HCT116 (cell line): ENCODE measurements at regions not wholly inside any gene's neighbourhood (a gene's known extent, or its start where the extent isn't known, plus 50 kb on each side); places are given as distances from the start of the nearest gene placed in this dataset.

Experiments used
- ATAC-seq: fragments of 200-7000 bp; cut with Tn5 transposase; 2 replicates; pipeline ENCODE4 v1.9.1; 2020; ENCODE audit warnings: mild to moderate bottlenecking, moderate library complexity
- BruUV-seq: library from RNA; stranded (reverse); fragments of 400-500 nt; replicated peaks from 2 replicates; lab custom pipeline; 2021; lab: Mats Ljungman, UMichigan
- CTCF ChIA-PET: fragments of 300-600 bp; sonication (Branson Sonifier 250); formaldehyde crosslinking; loops from one replicate; lab custom pipeline; 2021; ENCODE audit warnings: antibody characterized with exemption; lab: Charles Lee
- POLR2A ChIA-PET: fragments of 300-600, 350-600 bp; sonication (Branson Sonifier 250); formaldehyde crosslinking; loops from one replicate; lab custom pipeline; 2021; ENCODE audit warnings: antibody characterized with exemption; lab: Charles Lee
- RAD21 ChIA-PET, 2 experiments: fragments of 300-600 bp; sonication (Branson Sonifier 250); formaldehyde crosslinking; loops; one replicate each; lab custom pipeline; 2023; ENCODE audit warnings: low total read pairs in 2 of 2; ENCODE audit not compliant: uncharacterized antibody in 2 of 2, unreplicated experiment in 2 of 2, low non-redundant PET in 1 of 2; lab: Charles Lee
- DNase-seq: peaks from one replicate; pipeline ENCODE4 v3.0.0-alpha.2; 2010; ENCODE audit warnings: low read depth, low spot score
- H2AFZ ChIP-seq: fragments of 200-600 bp; shearing (Covaris generic), sonication (generic); 2 replicates; pipeline ENCODE4 v1.6.1; 2017; ENCODE audit warnings: low read depth, mixed run types, mixed read lengths, antibody characterized with exemption, low read length; ENCODE audit not compliant: poor library complexity, severe bottlenecking
- H3K27ac ChIP-seq: 2 replicates; pipeline ENCODE4 v1.5.1; 2012; ENCODE audit warnings: low read depth, low read length
- H3K27me3 ChIP-seq: fragments of 200-600 bp; sonication (generic); 2 replicates; pipeline ENCODE4 v1.6.1; 2016; ENCODE audit warnings: mixed run types, low read length, mixed read lengths; ENCODE audit not compliant: insufficient read depth
- H3K36me3 ChIP-seq, 2 experiments: fragments of 200-500 bp in 1 of 2; fragments of 200-600 bp in 1 of 2; sonication (Bioruptor generic) in 1 of 2; sonication (generic) in 1 of 2; 2 replicates each; pipeline versions ENCODE4 v1.5.1 to v1.6.1; 2014 to 2016; ENCODE audit warnings: low read length in 2 of 2, inconsistent platforms in 1 of 2, mixed read lengths in 1 of 2, mixed run types in 1 of 2; ENCODE audit not compliant: insufficient read depth in 2 of 2, control insufficient read depth in 1 of 2
- H3K4me1 ChIP-seq, 2 experiments: fragments of 200-600 bp in 1 of 2; sonication (generic) in 1 of 2; 2 replicates each; pipeline versions ENCODE4 v1.5.1 to v1.6.1; 2012 to 2017; ENCODE audit warnings: low read length in 2 of 2, inconsistent platforms in 1 of 2, mild to moderate bottlenecking in 1 of 2, mixed read lengths in 1 of 2, mixed run types in 1 of 2, moderate library complexity in 1 of 2; ENCODE audit not compliant: insufficient read depth in 2 of 2, control insufficient read depth in 1 of 2
- H3K4me2 ChIP-seq: fragments of 200-600 bp; sonication (generic); 2 replicates; pipeline ENCODE4 v1.6.1; 2017; ENCODE audit warnings: mixed run types, low read length, mixed read lengths
- H3K4me3 ChIP-seq, 2 experiments: fragments of 200-600 bp in 1 of 2; sonication (generic) in 1 of 2; replicated peaks in 1 of 2; 2 replicates each; pipeline ENCODE4 v1.5.1; 2011 to 2016; ENCODE audit warnings: low read length in 2 of 2, control low read depth in 1 of 2, low read depth in 1 of 2, mild to moderate bottlenecking in 1 of 2, mixed read lengths in 1 of 2, mixed run types in 1 of 2
- H3K79me2 ChIP-seq: fragments of 200-600 bp; sonication (generic); 2 replicates; pipeline ENCODE4 v1.6.1; 2017; ENCODE audit warnings: mild to moderate bottlenecking, mixed run types, low read length, moderate library complexity, mixed read lengths; ENCODE audit not compliant: insufficient read depth
- H3K9ac ChIP-seq: fragments of 200-600 bp; sonication (generic); 2 replicates; pipeline ENCODE4 v1.6.1; 2016; ENCODE audit warnings: low read length, mixed read lengths
- H3K9me2 ChIP-seq: fragments of 200-600 bp; sonication (generic), shearing (Covaris generic); 2 replicates; pipeline ENCODE4 v1.6.1; 2017; ENCODE audit warnings: mixed run types, mild to moderate bottlenecking, moderate library complexity; ENCODE audit not compliant: insufficient read depth
- H3K9me3 ChIP-seq, 2 experiments: fragments of 200-500 bp in 1 of 2; fragments of 200-600 bp in 1 of 2; sonication (Bioruptor generic) in 1 of 2; sonication (generic) in 1 of 2; 2 replicates each; pipeline ENCODE4 v1.6.1; 2014 to 2017; ENCODE audit warnings: low read length in 2 of 2, mixed read lengths in 2 of 2, inconsistent platforms in 1 of 2, low read depth in 1 of 2, mild to moderate bottlenecking in 1 of 2, mixed run types in 1 of 2, moderate library complexity in 1 of 2; ENCODE audit not compliant: control insufficient read depth in 1 of 2, insufficient read depth in 1 of 2
- H4K20me1 ChIP-seq: fragments of 200-600 bp; sonication (generic), shearing (Covaris generic); 2 replicates; pipeline ENCODE4 v1.6.1; 2017; ENCODE audit warnings: mixed run types, mild to moderate bottlenecking, moderate library complexity; ENCODE audit not compliant: insufficient read depth
- CEBPB ChIP-seq: IDR thresholded peaks from 2 replicates; pipeline ENCODE4 v1.6.1; 2012; ENCODE audit warnings: low read depth
- ELF1 ChIP-seq: IDR thresholded peaks from 2 replicates; pipeline ENCODE4 v1.6.1; 2012; ENCODE audit warnings: low read depth, borderline replicate concordance
- EZH2phosphoT487 ChIP-seq: fragments of 200-600 bp; IDR thresholded peaks from 2 replicates; pipeline ENCODE4 v1.6.1; 2018; ENCODE audit warnings: antibody characterized with exemption, borderline replicate concordance
- FOSL1 ChIP-seq: IDR thresholded peaks from 2 replicates; pipeline ENCODE4 v1.6.1; 2012; ENCODE audit warnings: low read depth
- MAX ChIP-seq: IDR thresholded peaks from 2 replicates; pipeline ENCODE4 v1.6.1; 2012
- POLR2A ChIP-seq: IDR thresholded peaks from 2 replicates; pipeline ENCODE4 v1.7.0; 2011; ENCODE audit warnings: borderline replicate concordance; ENCODE audit not compliant: insufficient read depth, insufficient read length; ENCODE audit errors: extremely low read depth
- POLR2AphosphoS5 ChIP-seq: IDR thresholded peaks from 2 replicates; pipeline ENCODE4 v1.6.1; 2011; ENCODE audit warnings: mild to moderate bottlenecking, low read depth, low read length, moderate library complexity
- RAD21 ChIP-seq: IDR thresholded peaks from 2 replicates; pipeline ENCODE4 v1.6.1; 2012; ENCODE audit warnings: low read depth, mild to moderate bottlenecking
- REST ChIP-seq: IDR thresholded peaks from 2 replicates; pipeline ENCODE4 v1.6.1; 2012; ENCODE audit warnings: low read depth
- SIN3A ChIP-seq: IDR thresholded peaks from 2 replicates; pipeline ENCODE4 v1.6.1; 2012; ENCODE audit warnings: low read depth
- SRF ChIP-seq: IDR thresholded peaks from 2 replicates; pipeline ENCODE4 v1.6.1; 2012; ENCODE audit warnings: low read depth
- YY1 ChIP-seq: IDR thresholded peaks from 2 replicates; pipeline ENCODE4 v1.6.1; 2011; ENCODE audit warnings: low read length, low read depth, moderate library complexity, mild to moderate bottlenecking; ENCODE audit not compliant: insufficient replicate concordance; ENCODE audit errors: extremely low read depth
- ZFX ChIP-seq: fragments of 450-650 bp; IDR thresholded peaks from 2 replicates; pipeline ENCODE4 v1.6.1; 2017
- ZNF274 ChIP-seq: fragments of 200-500 bp; sonication (Bioruptor generic); IDR thresholded peaks from 2 replicates; pipeline ENCODE4 v1.6.1; 2014; ENCODE audit warnings: mild to moderate bottlenecking, low read depth, low read length, inconsistent platforms
- intact Hi-C: fragments of 100-400 bp; cut with micrococcal nuclease; formaldehyde crosslinking; loops from 2 replicates; pipeline ENCODE4 v1.10.0; 2022

GRCh38 chr7:52862321-52862720 is 173.1 kb upstream of the POM121L12 start:
- BruUV-seq, result no TSS peak
- H3K9me3 ChIP-seq, result peaks cover 22 to 29% of the 10 kb centered on the region in 2 experiments; a peak in 3 of 4 replicates
- no peaks in the 10 kb centered on the region for H3K27me3 ChIP-seq
- ATAC-seq, result no peak
- no peak for DNase-seq
- no peaks in the 10 kb centered on the region for H3K79me2 ChIP-seq
- no peaks in the 10 kb centered on the region for H4K20me1 ChIP-seq
- ChIA-PET POLR2A (no interaction called here), CTCF (no interaction called here), RAD21 (no interaction called here)
- H3K4me1 ChIP-seq, result no peaks in the 10 kb centered on the region
- TF ChIP-seq REST, result no peak
- TF ChIP-seq FOSL1, result no peak
- TF ChIP-seq CEBPB, result no peak
- no peak for TF ChIP-seq ZNF274
- no peak for TF ChIP-seq RAD21
- TF ChIP-seq SIN3A, result no peak
- TF ChIP-seq YY1, result no peak
- no peak for TF ChIP-seq MAX
- TF ChIP-seq ZFX, result no peak
- TF ChIP-seq POLR2AphosphoS5, result no peak
- TF ChIP-seq POLR2A, result no peak
- TF ChIP-seq ELF1, result no peak
- no peak for TF ChIP-seq EZH2phosphoT487
- no peak for TF ChIP-seq SRF
- H3K4me2 ChIP-seq, result no peak overlapping the region
- no peaks in the 10 kb centered on the region for H3K36me3 ChIP-seq
- H3K9me2 ChIP-seq, result no peaks in the 10 kb centered on the region
- no peak overlapping the region for H2AFZ ChIP-seq
- H3K9ac ChIP-seq, result no peak overlapping the region
- H3K4me3 ChIP-seq, result no peak overlapping the region
- intact Hi-C loops, result no loop called here
- H3K27ac ChIP-seq, result no peak overlapping the region
